ENCODE measurements at regions not wholly inside any gene's neighbourhood (a gene's known extent, or its start where the extent isn't known, plus 50 kb on each side); places are given as distances from the start of the nearest gene placed in this dataset.

- Histone ChIP-seq H2BK120ac (ENCODE audit: low read depth, low read length, poor library complexity, severe bottlenecking) (no peak overlapping the region), H2BK15ac (ENCODE audit: low read depth, low read length) (no peak overlapping the region), H3T11ph (ENCODE audit: low read length) (no peak overlapping the region), H2AK5ac (ENCODE audit: insufficient read length, low read length) (no peak overlapping the region), H3K4me2 (ENCODE audit: insufficient read depth, insufficient read length, low read length) (no peak overlapping the region), H4K5ac (ENCODE audit: insufficient read length, low read depth, low read length) (no peak overlapping the region), H2BK20ac (ENCODE audit: low read depth, low read length, poor library complexity, severe bottlenecking) (no peak overlapping the region), H2AFZ (ENCODE audit: low read length) (no peak overlapping the region), H3K23ac (ENCODE audit: insufficient read length, low read depth, low read length) (no peak overlapping the region), H4K20me1 (ENCODE audit: control insufficient read depth, insufficient read depth, insufficient read length) (no peaks in the 10 kb centered on the region), H3K79me1 (ENCODE audit: insufficient read depth, low read depth, low read length, poor library complexity, severe bottlenecking) (no peaks in the 10 kb centered on the region), H3K4me1 (ENCODE audit: insufficient read depth, low read length) (no peaks in the 10 kb centered on the region; the same call in 1 of the 2 replicates), H2BK5ac (ENCODE audit: insufficient read length, low read length) (no peak overlapping the region), H3K4ac (ENCODE audit: low read depth, low read length) (no peak overlapping the region), H3K56ac (ENCODE audit: insufficient read length, low read depth, low read length) (no peak overlapping the region), H4K8ac (replicated peaks; ENCODE audit: insufficient read length, low read depth, low read length) (no peak overlapping the region), H3K9me3 (ENCODE audit: control insufficient read depth, low read depth, low read length) (no peaks in the 10 kb centered on the region), H3K27me3 (ENCODE audit: insufficient read depth, low read length) (no peaks in the 10 kb centered on the region), H3K9ac (ENCODE audit: extremely low read depth, insufficient read length, low read length) (no peak overlapping the region), H3K18ac (ENCODE audit: insufficient read length, low read depth, low read length) (no peak overlapping the region), H4K91ac (ENCODE audit: insufficient read length, low read depth, low read length) (no peak overlapping the region), H3K27ac (ENCODE audit: insufficient read length, low read depth, low read length) (no peak overlapping the region), H2BK12ac (ENCODE audit: insufficient read length, low read depth, low read length) (no peak overlapping the region), H3K14ac (ENCODE audit: insufficient read depth, low read length) (no peak overlapping the region), H3K79me2 (ENCODE audit: insufficient read depth, low read length) (no peaks in the 10 kb centered on the region), H3K23me2 (ENCODE audit: insufficient read length, low read depth, low read length, poor library complexity, severe bottlenecking) (no peaks in the 10 kb centered on the region)
- Mint-ChIP-seq H3K4me3 (no peak overlapping the region), H3K9me3 (no peaks in the 10 kb centered on the region), H3K4me1 (peaks cover 0 to 2% of the 10 kb centered on the region in 2 experiments; a peak in 2 of 4 replicates), H3K27ac (no peak overlapping the region), H3K27me3 (ENCODE audit: low read depth) (peaks cover 2% of the 10 kb centered on the region; the same call in 1 of the 2 replicates), H3K36me3 (ENCODE audit: insufficient read depth in 1 of 3, low read depth in 3 of 3) (no peaks in the 10 kb centered on the region)
- DNase-seq = no peak
- no CpG with 5 or more reads among the region's 6 CpGs for WGBS (ENCODE audit: extremely low coverage, insufficient read length, low lambda C conversion rate)
- TF ChIP-seq CTCF (conservative IDR thresholded peaks at IDR 0.05) = no peak
Observed at GRCh38 chr3:107988460-107989175, 102.2 kb downstream of the CD47 start.

Measured in H9 (cell line).